WERI-Rb-1 (cell line): ENCODE measurements at regions not wholly inside any gene's neighbourhood (a gene's known extent, or its start where the extent isn't known, plus 50 kb on each side); places are given as distances from the start of the nearest gene placed in this dataset.

Experiments
- DNase-seq: peaks from one replicate; pipeline ENCODE4 v3.0.0-alpha.2; 2020
- H3K27ac ChIP-seq: fragments of 250-450 bp; sonication (Bioruptor Pico); 2 replicates; pipeline ENCODE4 v1.5.1; 2020; ENCODE audit warnings: mild to moderate bottlenecking, moderate library complexity
- H3K27me3 ChIP-seq: fragments of 250-450 bp; sonication (Bioruptor Pico); 2 replicates; pipeline ENCODE4 v1.5.1; 2021; ENCODE audit warnings: mild to moderate bottlenecking, low read depth, moderate library complexity; ENCODE audit not compliant: insufficient read depth, severe bottlenecking
- H3K36me3 ChIP-seq: fragments of 250-450 bp; sonication (Bioruptor Pico); 2 replicates; pipeline ENCODE4 v1.5.1; 2020; ENCODE audit warnings: mild to moderate bottlenecking, moderate library complexity
- H3K4me3 ChIP-seq: 2 replicates; pipeline ENCODE4 v1.5.1; 2011; ENCODE audit warnings: low read depth, mild to moderate bottlenecking, control low read depth, low read length
- H3K9me3 ChIP-seq: fragments of 250-450 bp; sonication (Bioruptor Pico); 2 replicates; pipeline ENCODE4 v1.5.1; 2021; ENCODE audit warnings: mild to moderate bottlenecking, moderate library complexity; ENCODE audit not compliant: severe bottlenecking
- CTCF ChIP-seq: IDR thresholded peaks from 2 replicates; pipeline ENCODE4 v1.5.1; 2011; ENCODE audit warnings: low read depth, mild to moderate bottlenecking, control low read depth, inconsistent platforms, low read length

- no peaks in the 10 kb centered on the region for H3K36me3 ChIP-seq
- no peak for TF ChIP-seq CTCF
- no peak overlapping the region for H3K27ac ChIP-seq
- no peaks in the 10 kb centered on the region for H3K27me3 ChIP-seq
- H3K4me3 ChIP-seq, result no peak overlapping the region
- DNase-seq, result no peak
- peaks cover 8% of the 10 kb centered on the region for H3K9me3 ChIP-seq
Observed at GRCh38 chr17:53058031-53058430, 764.7 kb upstream of the KIF2B start.

- Histone ChIP-seq H3K9me3 (peaks cover 3% of the 10 kb centered on the region), H3K27ac (no peak overlapping the region), H3K36me3 (no peaks in the 10 kb centered on the region), H3K27me3 (no peaks in the 10 kb centered on the region), H3K4me3 (no peak overlapping the region)
- TF ChIP-seq CTCF, result no peak
- no peak for DNase-seq
Observed at GRCh38 chr17:53046781-53047180, 775.9 kb upstream of the KIF2B start.

GRCh38 chr17:53039981-53040380 lies 782.7 kb upstream of the KIF2B start:
- peaks cover 3% of the 10 kb centered on the region for H3K9me3 ChIP-seq
- TF ChIP-seq CTCF, result no peak
- H3K27me3 ChIP-seq, result no peaks in the 10 kb centered on the region
- H3K27ac ChIP-seq, result no peak overlapping the region
- no peak overlapping the region for H3K4me3 ChIP-seq
- no peak for DNase-seq
- no peaks in the 10 kb centered on the region for H3K36me3 ChIP-seq

- H3K27ac ChIP-seq, result no peak overlapping the region
- H3K4me3 ChIP-seq, result no peak overlapping the region
- H3K36me3 ChIP-seq, result no peaks in the 10 kb centered on the region
- no peaks in the 10 kb centered on the region for H3K27me3 ChIP-seq
- no peaks in the 10 kb centered on the region for H3K9me3 ChIP-seq
- DNase-seq, result no peak
- no peak for TF ChIP-seq CTCF
Observed at GRCh38 chr17:53033297-53033696, 789.4 kb upstream of the KIF2B start.

- Histone ChIP-seq H3K36me3 (no peaks in the 10 kb centered on the region), H3K9me3 (no peaks in the 10 kb centered on the region)
Observed at GRCh38 chr17:53032861-53033271, 789.9 kb upstream of the KIF2B start.

More at GRCh38 chr17:53032861-53033271, 789.9 kb upstream of the KIF2B start:
- no peaks in the 10 kb centered on the region for H3K27me3 ChIP-seq
- DNase-seq, result peak; percentile 87
- H3K4me3 ChIP-seq, result no peak overlapping the region
- H3K27ac ChIP-seq, result no peak overlapping the region
- peak; percentile 87 for TF ChIP-seq CTCF
